CD4-positive, alpha-beta T cell treated with Interleukin-4 for 1 hour (primary cell): ENCODE measurements at regions not wholly inside any gene's neighbourhood (a gene's known extent, or its start where the extent isn't known, plus 50 kb on each side); places are given as distances from the start of the nearest gene placed in this dataset.

Source experiments
- DNase-seq, 2 donors: peaks; one replicate each; pipeline ENCODE4 v3.0.0-alpha.2; 2020 to 2022

GRCh38 chr2:196318517-196319377, 147.4 kb upstream of the STK17B start:
- no peak for DNase-seq

GRCh38 chr2:196322973-196323810, 151.8 kb upstream of the STK17B start:
- no peak for DNase-seq

- no peak for DNase-seq
Measured at GRCh38 chr2:196324211-196324610, 152.8 kb upstream of the STK17B start.

- no peak for DNase-seq
Measured at GRCh38 chr2:196328088-196328680, 156.8 kb upstream of the STK17B start.

- no peak for DNase-seq
Measured at GRCh38 chr2:196329959-196330358, 158.6 kb upstream of the STK17B start.

GRCh38 chr2:196330645-196331044, 159.3 kb upstream of the STK17B start:
- DNase-seq, result no peak

GRCh38 chr2:196331143-196331542, 159.8 kb upstream of the STK17B start:
- no peak for DNase-seq

GRCh38 chr2:196331851-196332250, 160.5 kb upstream of the STK17B start:
- no peak for DNase-seq

- DNase-seq, result no peak
Measured at GRCh38 chr2:196333397-196333796, 162.0 kb upstream of the STK17B start.

- DNase-seq, result no peak
Measured at GRCh38 chr2:196334710-196335109, 163.3 kb upstream of the STK17B start.

GRCh38 chr2:196335221-196335634, 163.8 kb upstream of the STK17B start:
- no peak for DNase-seq

- DNase-seq, result no peak
Measured at GRCh38 chr2:196336207-196336606, 164.8 kb upstream of the STK17B start.

- DNase-seq, result no peak
Measured at GRCh38 chr2:196336715-196337114, 165.3 kb upstream of the STK17B start.

GRCh38 chr2:196337208-196337953, 166.0 kb upstream of the STK17B start:
- DNase-seq, result peak in 1 of 2 donors; percentile 39

GRCh38 chr2:196338440-196338839, 167.1 kb upstream of the STK17B start:
- DNase-seq, result no peak

GRCh38 chr2:196341277-196341841, 170.0 kb upstream of the STK17B start:
- DNase-seq, result no peak

GRCh38 chr2:196344397-196344796, 173.0 kb upstream of the STK17B start:
- DNase-seq, result no peak

- DNase-seq, result no peak
Measured at GRCh38 chr2:196353717-196354116, 182.3 kb upstream of the STK17B start.

GRCh38 chr2:196354186-196354585, 182.8 kb upstream of the STK17B start:
- no peak for DNase-seq

GRCh38 chr2:196356332-196356731, 185.0 kb upstream of the STK17B start:
- no peak for DNase-seq

- no peak for DNase-seq
Measured at GRCh38 chr2:196360650-196361049, 189.3 kb upstream of the STK17B start.

GRCh38 chr2:196361606-196362326, 190.4 kb upstream of the STK17B start:
- no peak for DNase-seq
